DND-41 (cell line): ENCODE measurements at regions not wholly inside any gene's neighbourhood (a gene's known extent, or its start where the extent isn't known, plus 50 kb on each side); places are given as distances from the start of the nearest gene placed in this dataset.

Experiments
- ATAC-seq: fragments of 200-7000 bp; cut with Tn5 transposase; 3 replicates; pipeline ENCODE4 v1.9.1; 2021; ENCODE audit warnings: low read depth; ENCODE audit not compliant: insufficient read depth
- DNase-seq: peaks from one replicate; pipeline ENCODE4 v3.0.0-alpha.2; 2020
- H2AFZ ChIP-seq: 2 replicates; pipeline ENCODE4 v1.6.0; 2012; ENCODE audit warnings: low read depth, low read length
- H3K27ac ChIP-seq: 2 replicates; pipeline ENCODE4 v1.5.1; 2012; ENCODE audit warnings: low read length, inconsistent platforms
- H3K27me3 ChIP-seq: fragments of 200-600 bp; sonication (generic); 2 replicates; pipeline ENCODE4 v1.6.0; 2012; ENCODE audit warnings: low read length, mild to moderate bottlenecking, inconsistent platforms; ENCODE audit not compliant: insufficient read depth, poor library complexity
- H3K36me3 ChIP-seq: 2 replicates; pipeline ENCODE4 v1.5.1; 2012; ENCODE audit warnings: low read length, inconsistent platforms; ENCODE audit not compliant: insufficient read depth
- H3K4me1 ChIP-seq: 2 replicates; pipeline ENCODE4 v1.5.1; 2012; ENCODE audit warnings: mild to moderate bottlenecking, low read length; ENCODE audit not compliant: insufficient read depth
- H3K4me2 ChIP-seq: 2 replicates; pipeline ENCODE4 v1.6.0; 2012; ENCODE audit warnings: mild to moderate bottlenecking, moderate library complexity, low read length, inconsistent platforms; ENCODE audit not compliant: insufficient read depth
- H3K4me3 ChIP-seq, 2 experiments: fragments of 200-600 bp in 1 of 2; shearing (Covaris generic) in 1 of 2; 2 replicates each; pipeline ENCODE4 v1.5.1; 2012 to 2016; ENCODE audit warnings: inconsistent platforms in 2 of 2, low read length in 2 of 2, mild to moderate bottlenecking in 2 of 2, low read depth in 1 of 2, moderate library complexity in 1 of 2
- H3K79me2 ChIP-seq: 2 replicates; pipeline ENCODE4 v1.6.0; 2012; ENCODE audit warnings: low read length, inconsistent platforms; ENCODE audit not compliant: insufficient read depth
- H3K9ac ChIP-seq: 2 replicates; pipeline ENCODE4 v1.6.0; 2012; ENCODE audit warnings: low read depth, mild to moderate bottlenecking, inconsistent platforms, low read length, moderate library complexity
- H3K9me3 ChIP-seq: 2 replicates; pipeline ENCODE4 v1.5.1; 2012; ENCODE audit warnings: low read length, moderate library complexity, mild to moderate bottlenecking, inconsistent platforms; ENCODE audit not compliant: insufficient read depth, severe bottlenecking
- H4K20me1 ChIP-seq: 2 replicates; pipeline ENCODE4 v1.6.0; 2012; ENCODE audit warnings: low read length; ENCODE audit not compliant: insufficient read depth
- CTCF ChIP-seq: IDR thresholded peaks from 2 replicates; pipeline ENCODE4 v1.5.1; 2012; ENCODE audit warnings: borderline replicate concordance, low read length, moderate library complexity, mild to moderate bottlenecking; ENCODE audit not compliant: poor library complexity, severe bottlenecking; ENCODE audit errors: extremely low read depth
- EZH2 ChIP-seq: IDR thresholded peaks from 3 replicates; pipeline ENCODE4 v1.6.1; 2012; ENCODE audit warnings: borderline replicate concordance, low read depth, mild to moderate bottlenecking, moderate library complexity, low read length, inconsistent platforms; ENCODE audit not compliant: severe bottlenecking

- no peak for TF ChIP-seq EZH2
- no peaks in the 10 kb centered on the region for H3K4me1 ChIP-seq
- no peak overlapping the region; the same call in 1 of the 2 replicates for H2AFZ ChIP-seq
- no peak overlapping the region for H3K4me3 ChIP-seq
- no peaks in the 10 kb centered on the region for H3K27me3 ChIP-seq
- peaks cover 6% of the 10 kb centered on the region for H3K9me3 ChIP-seq
- no peaks in the 10 kb centered on the region for H3K36me3 ChIP-seq
- ATAC-seq (no peak), DNase-seq (no peak)
- no peak overlapping the region for H3K27ac ChIP-seq
- H3K9ac ChIP-seq: no peak overlapping the region
- H4K20me1 ChIP-seq: no peaks in the 10 kb centered on the region
- no peak overlapping the region for H3K4me2 ChIP-seq
- no peaks in the 10 kb centered on the region for H3K79me2 ChIP-seq
Measured at GRCh38 chr6:105851113-105851580, 235.0 kb upstream of the PRDM1 start.

GRCh38 chr6:105850261-105851112 is 235.6 kb upstream of the PRDM1 start:
- no peaks in the 10 kb centered on the region for H4K20me1 ChIP-seq
- DNase-seq (no peak), ATAC-seq (no peak)
- H3K79me2 ChIP-seq: no peaks in the 10 kb centered on the region
- H3K27me3 ChIP-seq: no peaks in the 10 kb centered on the region
- H3K27ac ChIP-seq: no peak overlapping the region
- no peak for TF ChIP-seq CTCF
- no peak for TF ChIP-seq EZH2
- no peak overlapping the region for H3K9ac ChIP-seq
- H3K4me2 ChIP-seq: no peak overlapping the region
- no peak overlapping the region; the same call in 1 of the 2 replicates for H2AFZ ChIP-seq
- H3K4me1 ChIP-seq: no peaks in the 10 kb centered on the region
- H3K9me3 ChIP-seq: peaks cover 6% of the 10 kb centered on the region
- no peaks in the 10 kb centered on the region for H3K36me3 ChIP-seq
- no peak overlapping the region for H3K4me3 ChIP-seq

- Histone ChIP-seq H3K4me1 (no peaks in the 10 kb centered on the region), H3K27ac (no peak overlapping the region), H2AFZ (no peak overlapping the region), H4K20me1 (no peaks in the 10 kb centered on the region), H3K79me2 (no peaks in the 10 kb centered on the region), H3K4me3 (no peak overlapping the region), H3K9me3 (no peaks in the 10 kb centered on the region), H3K4me2 (no peak overlapping the region), H3K9ac (no peak overlapping the region), H3K36me3 (no peaks in the 10 kb centered on the region), H3K27me3 (no peaks in the 10 kb centered on the region)
- no peak for TF ChIP-seq CTCF
- no peak for TF ChIP-seq EZH2
- DNase-seq (no peak), ATAC-seq (no peak)
Measured at GRCh38 chr6:105849746-105850145, 236.4 kb upstream of the PRDM1 start.

GRCh38 chr6:105847433-105847832 is 238.7 kb upstream of the PRDM1 start:
- no peaks in the 10 kb centered on the region for H3K27me3 ChIP-seq
- no peaks in the 10 kb centered on the region for H4K20me1 ChIP-seq
- H2AFZ ChIP-seq: no peak overlapping the region
- no peak overlapping the region for H3K4me2 ChIP-seq
- H3K9ac ChIP-seq: no peak overlapping the region
- no peaks in the 10 kb centered on the region for H3K79me2 ChIP-seq
- H3K4me1 ChIP-seq: no peaks in the 10 kb centered on the region
- no peaks in the 10 kb centered on the region for H3K36me3 ChIP-seq
- H3K27ac ChIP-seq: no peak overlapping the region
- no peak overlapping the region for H3K4me3 ChIP-seq
- DNase-seq (no peak), ATAC-seq (no peak)
- no peaks in the 10 kb centered on the region for H3K9me3 ChIP-seq
- TF ChIP-seq EZH2 (no peak), CTCF (no peak)
